Sigmoid colon (tissue), 4 donors: ENCODE measurements at regions not wholly inside any gene's neighbourhood (a gene's known extent, or its start where the extent isn't known, plus 50 kb on each side); places are given as distances from the start of the nearest gene placed in this dataset.

Experiments
- CTCF ChIP-seq, 4 experiments: fragments of 450-650 bp in 3 of 4; fragments of 200-600 bp in 1 of 4; IDR thresholded peaks; one replicate each; pipeline ENCODE4 v1.5.1; 2016 to 2019; ENCODE audit warnings: antibody characterized with exemption in 4 of 4, mild to moderate bottlenecking in 3 of 4, moderate library complexity in 2 of 4
- POLR2AphosphoS5 ChIP-seq, 4 donors: sonication (generic); formaldehyde crosslinking; IDR thresholded peaks; one replicate each; pipeline ENCODE4 v1.6.1; 2017; ENCODE audit warnings: antibody characterized with exemption in 4 of 4

GRCh38 chr4:63764400-63764799, 644.9 kb downstream of the TECRL start:
- TF ChIP-seq CTCF (IDR thresholded peaks at IDR 0.05) (no peak), POLR2AphosphoS5 (IDR thresholded peaks at IDR 0.05) (no peak)
